H1 (cell line): ENCODE measurements at regions not wholly inside any gene's neighbourhood (a gene's known extent, or its start where the extent isn't known, plus 50 kb on each side); places are given as distances from the start of the nearest gene placed in this dataset.

Experiments
- CEBPB ChIP-seq: IDR thresholded peaks from 2 replicates; pipeline ENCODE4 v1.6.1; 2012; ENCODE audit warnings: low read depth, low read length
- CHD7 ChIP-seq: fragments of 300-600 bp; sonication (generic); IDR thresholded peaks from 2 replicates; pipeline ENCODE4 v1.7.1; 2012; ENCODE audit warnings: low read length, moderate library complexity, mild to moderate bottlenecking, inconsistent platforms; ENCODE audit not compliant: insufficient replicate concordance
- GABPA ChIP-seq: IDR thresholded peaks from 2 replicates; pipeline ENCODE4 v1.6.1; 2011; ENCODE audit warnings: mild to moderate bottlenecking, low read length, moderate library complexity, borderline replicate concordance; ENCODE audit not compliant: insufficient read depth
- GTF2F1 ChIP-seq: IDR thresholded peaks from 2 replicates; pipeline ENCODE4 v1.6.1; 2012; ENCODE audit warnings: low read depth, low read length, improper control_type of control experiment, borderline replicate concordance
- KDM5A ChIP-seq: fragments of 200-600 bp; IDR thresholded peaks from 2 replicates; pipeline ENCODE4 v1.7.1; 2012; ENCODE audit warnings: mild to moderate bottlenecking, low read length, inconsistent platforms, mixed read lengths
- SAP30 ChIP-seq: fragments of 300-600 bp; sonication (generic); IDR thresholded peaks from 2 replicates; pipeline ENCODE4 v1.7.1; 2012; ENCODE audit warnings: low read length, moderate library complexity, mild to moderate bottlenecking, inconsistent platforms; ENCODE audit not compliant: insufficient read depth, insufficient replicate concordance
- SIN3A ChIP-seq, 2 experiments: IDR thresholded peaks in 1 of 2; conservative IDR thresholded peaks in 1 of 2; 2 replicates each; pipeline ENCODE4 v1.6.1; 2011 to 2012; ENCODE audit warnings: low read length in 2 of 2, improper control_type of control experiment in 1 of 2, low read depth in 1 of 2, mild to moderate bottlenecking in 1 of 2
- TAF1 ChIP-seq: IDR thresholded peaks from 2 replicates; pipeline ENCODE4 v1.6.1; 2011; ENCODE audit warnings: mild to moderate bottlenecking, low read depth, low read length
- YY1 ChIP-seq: IDR thresholded peaks from 2 replicates; pipeline ENCODE4 v1.6.1; 2011; ENCODE audit warnings: low read depth, mild to moderate bottlenecking, low read length
- TF ChIP-seq, protein P1 (sequence below): IDR thresholded peaks from 2 replicates; pipeline ENCODE4 v1.6.1; 2011; ENCODE audit warnings: low read length, improper control_type of control experiment

DNA sequence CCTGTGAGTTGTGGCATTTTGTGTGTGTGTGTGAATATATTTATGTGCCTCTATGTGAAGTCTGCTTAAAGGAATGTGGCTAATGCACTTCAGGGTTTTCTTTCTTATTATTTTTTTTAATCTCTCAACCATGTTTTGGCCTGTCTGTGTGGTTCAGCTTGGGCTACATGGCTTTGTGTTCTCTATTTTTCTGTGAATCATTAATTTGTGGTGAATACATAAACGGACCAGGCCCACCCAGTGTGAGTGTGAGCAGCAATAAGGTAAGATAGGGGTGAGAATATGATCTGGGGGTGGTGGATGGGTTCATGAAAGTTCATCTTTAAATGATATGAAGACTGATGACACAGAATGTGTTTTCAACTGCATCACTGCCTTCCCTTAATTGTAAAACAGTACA, 726.6 kb upstream of the TSPY4 start (continued):
- TF ChIP-seq CHD7 (no peak), SAP30 (no peak), GTF2F1 (no peak), TAF1 (no peak), CEBPB (no peak), KDM5A (no peak), GABPA (no peak), YY1 (no peak), SIN3A (conservative IDR thresholded peaks at IDR 0.05 in 1 of 2, IDR thresholded peaks at IDR 0.05 in 1 of 2; ENCODE audit: low read depth in 1 of 2, low read length in 2 of 2) (no peak)
- TF ChIP-seq, protein P1, sequence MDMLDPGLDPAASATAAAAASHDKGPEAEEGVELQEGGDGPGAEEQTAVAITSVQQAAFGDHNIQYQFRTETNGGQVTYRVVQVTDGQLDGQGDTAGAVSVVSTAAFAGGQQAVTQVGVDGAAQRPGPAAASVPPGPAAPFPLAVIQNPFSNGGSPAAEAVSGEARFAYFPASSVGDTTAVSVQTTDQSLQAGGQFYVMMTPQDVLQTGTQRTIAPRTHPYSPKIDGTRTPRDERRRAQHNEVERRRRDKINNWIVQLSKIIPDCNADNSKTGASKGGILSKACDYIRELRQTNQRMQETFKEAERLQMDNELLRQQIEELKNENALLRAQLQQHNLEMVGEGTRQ = no peak
